ENCODE measurements at regions not wholly inside any gene's neighbourhood (a gene's known extent, or its start where the extent isn't known, plus 50 kb on each side); places are given as distances from the start of the nearest gene placed in this dataset.
"Not testable (repeated sequence)": the region's sequence is repeated elsewhere in the genome, so short reads cannot be mapped to it uniquely, and the experiment has no call there.

- no peak for DNase-seq
These were observed 151.6 kb upstream of the ZNF337 start for GRCh38 chr20:25848222-25848621.

- not testable (repeated sequence) for DNase-seq
These were observed 148.0 kb upstream of the ZNF337 start for GRCh38 chr20:25844640-25845039.

DNA sequence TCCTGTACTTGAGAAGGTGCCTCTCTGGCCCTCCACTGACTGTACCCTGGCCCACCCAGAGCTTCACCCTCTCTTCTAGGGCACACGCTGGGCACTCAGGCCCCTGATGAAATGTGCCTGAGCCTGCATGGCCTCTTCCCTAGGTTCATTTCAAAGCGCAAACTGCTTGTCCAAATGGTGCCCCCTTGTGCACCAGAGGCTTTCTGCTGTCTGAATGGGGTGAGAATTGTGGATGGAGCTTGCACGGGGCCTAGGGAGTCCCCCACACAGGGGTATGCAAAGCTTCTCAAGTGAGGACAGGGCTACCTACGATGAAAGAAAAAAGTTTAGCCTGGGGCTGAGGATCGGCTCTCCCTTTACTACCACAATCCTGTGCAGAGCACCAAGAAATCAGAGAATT, 116.9 kb upstream of the ZNF337 start:
- DNase-seq = not testable (repeated sequence)

DNA sequence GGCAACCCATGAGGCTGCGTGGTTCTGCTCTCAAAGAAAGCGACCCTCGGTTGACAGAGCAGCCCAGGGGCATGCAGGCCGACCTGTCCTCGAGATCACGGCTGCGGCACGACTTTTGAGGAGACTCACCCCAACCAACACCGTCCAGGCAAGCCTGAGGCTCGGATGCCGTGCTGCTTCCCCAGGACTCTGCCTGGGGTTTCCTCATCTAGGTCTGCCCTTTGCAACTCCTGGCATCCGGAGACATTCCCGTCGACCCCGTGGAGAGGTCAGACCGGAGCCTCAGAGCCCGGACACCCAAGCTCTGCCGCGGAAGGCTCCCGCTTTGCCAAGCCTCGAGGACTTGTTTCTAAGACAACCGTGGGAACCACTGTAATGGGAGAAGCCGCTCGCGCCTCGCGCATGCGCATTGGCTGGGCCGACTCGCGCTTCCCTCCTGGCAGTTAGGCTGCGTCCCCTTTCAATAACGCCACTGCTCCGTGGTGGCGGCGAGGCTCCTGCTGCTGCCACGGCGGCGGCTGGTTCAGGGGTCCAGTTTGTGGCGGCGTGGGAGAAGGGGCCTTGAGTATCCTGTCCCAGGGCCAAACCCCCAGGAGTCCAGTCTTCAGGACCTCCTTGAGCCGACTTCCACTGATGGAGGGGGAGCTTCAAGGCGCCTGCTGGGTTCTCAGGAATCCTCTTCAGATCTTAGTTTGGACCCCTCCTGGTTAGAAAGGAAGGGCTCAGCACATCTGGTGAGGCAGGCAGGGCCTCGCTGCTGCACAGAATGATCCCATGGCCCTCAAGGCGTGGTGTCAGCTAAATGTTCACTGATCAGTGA, 101.7 kb upstream of the ZNF337 start:
- not testable (repeated sequence) for DNase-seq

DNA sequence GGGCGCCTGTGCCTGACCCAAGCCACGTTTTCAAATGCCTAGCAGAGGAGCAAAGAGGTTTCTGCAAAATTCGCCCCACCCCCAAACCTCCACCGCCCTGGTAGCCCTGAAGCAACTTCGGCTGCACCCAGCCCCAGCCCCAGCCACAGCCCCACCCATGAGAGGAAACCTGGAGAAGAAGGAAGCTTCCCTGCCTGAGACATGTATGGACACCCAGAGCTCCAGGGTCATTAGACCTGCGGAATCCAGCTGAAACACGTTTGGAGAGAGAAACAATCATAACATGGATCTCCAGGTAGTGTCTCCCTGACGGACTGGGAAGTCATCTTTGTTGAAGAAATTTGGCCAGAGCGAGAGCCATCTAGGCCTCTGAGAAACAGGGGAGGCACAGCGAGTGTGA, 100.4 kb upstream of the ZNF337 start:
- not testable (repeated sequence) for DNase-seq

DNA sequence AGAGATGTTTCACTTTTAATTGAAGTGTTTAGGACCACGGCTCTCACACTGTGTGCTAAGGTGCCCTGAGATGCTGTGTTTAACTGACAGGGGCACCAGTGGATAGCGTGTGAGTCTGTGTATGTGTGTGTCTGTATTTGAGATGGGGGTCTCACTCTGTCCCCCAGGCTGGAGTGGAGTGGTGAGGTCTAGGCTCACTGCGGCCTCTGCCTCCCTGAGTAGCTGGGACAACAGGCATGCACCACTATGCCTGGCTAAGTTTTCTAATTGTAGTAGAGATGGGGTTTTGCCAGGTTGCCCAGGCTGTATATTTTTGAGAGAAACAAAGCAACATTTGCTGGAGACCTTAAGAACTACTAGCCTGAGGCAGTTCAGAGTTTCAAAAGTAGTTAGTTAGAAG, 80.6 kb upstream of the ZNF337 start:
- DNase-seq = not testable (repeated sequence)

DNA sequence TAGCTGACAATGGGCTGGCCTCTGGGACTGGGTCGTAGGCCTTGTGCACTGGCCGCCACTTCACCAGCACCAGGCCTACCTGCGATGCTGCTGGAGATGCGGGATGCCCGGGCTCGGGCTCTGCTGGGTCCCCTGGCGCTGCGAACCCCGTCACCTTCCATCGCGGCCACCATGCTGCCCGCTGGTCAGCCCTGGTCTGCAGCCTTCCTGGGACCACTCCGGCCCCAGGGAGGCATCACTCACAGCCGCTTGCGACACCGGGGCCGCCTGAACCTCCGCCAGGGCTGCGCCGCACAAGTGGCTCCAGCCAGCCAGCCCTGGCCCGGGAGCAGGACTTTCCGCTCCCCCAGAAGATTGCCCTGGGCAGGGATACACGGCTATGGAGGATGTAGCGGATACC, 78.1 kb upstream of the ZNF337 start:
- not testable (repeated sequence) for DNase-seq

- not testable (repeated sequence) for DNase-seq
These were observed 77.5 kb upstream of the ZNF337 start for GRCh38 chr20:25774203-25774602.

- not testable (repeated sequence) for DNase-seq
These were observed 75.8 kb upstream of the ZNF337 start for GRCh38 chr20:25772437-25772836.

DNA sequence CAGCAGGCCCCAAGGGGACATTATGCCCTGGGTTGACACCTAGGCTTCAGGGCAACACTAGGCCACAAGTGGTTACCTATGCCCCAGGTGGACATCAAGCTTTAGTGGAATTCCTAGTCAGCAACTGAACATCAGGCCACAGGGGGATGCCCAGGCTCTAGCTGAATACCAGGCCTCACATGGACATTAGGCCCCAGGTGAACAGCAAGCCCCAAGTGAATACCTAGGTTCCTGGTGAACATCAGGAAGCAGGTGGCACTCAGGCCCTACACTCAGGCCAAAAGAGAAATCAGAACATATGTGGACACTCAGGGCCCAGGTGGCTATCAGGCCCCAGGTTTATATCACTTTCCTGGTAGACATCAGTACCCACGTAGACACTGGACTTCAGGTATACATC, 75.2 kb upstream of the ZNF337 start:
- DNase-seq = not testable (repeated sequence)

- no peak for DNase-seq
These were observed 64.9 kb upstream of the ZNF337 start for GRCh38 chr20:25761596-25761995.

DNA sequence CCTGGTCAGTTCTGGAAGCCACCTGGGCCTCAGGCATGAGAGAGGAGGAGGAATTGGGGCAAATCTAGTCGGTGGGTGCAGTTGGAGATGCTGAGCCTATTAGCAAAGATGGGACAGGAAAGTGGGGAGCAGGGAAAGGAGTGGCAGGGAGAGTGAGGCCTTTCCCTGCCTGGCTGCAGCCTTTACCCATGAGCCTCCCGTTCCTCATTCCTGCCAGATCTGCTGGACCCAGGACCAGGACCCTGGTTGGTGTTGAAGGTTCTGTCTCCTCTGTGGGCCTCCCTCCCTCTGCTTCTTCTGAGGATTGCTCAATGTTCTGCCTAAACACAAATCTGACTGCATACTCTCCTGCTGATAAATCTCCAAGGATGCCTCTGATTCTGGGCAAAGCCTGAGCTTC, 64.4 kb upstream of the ZNF337 start:
- not testable (repeated sequence) for DNase-seq

DNA sequence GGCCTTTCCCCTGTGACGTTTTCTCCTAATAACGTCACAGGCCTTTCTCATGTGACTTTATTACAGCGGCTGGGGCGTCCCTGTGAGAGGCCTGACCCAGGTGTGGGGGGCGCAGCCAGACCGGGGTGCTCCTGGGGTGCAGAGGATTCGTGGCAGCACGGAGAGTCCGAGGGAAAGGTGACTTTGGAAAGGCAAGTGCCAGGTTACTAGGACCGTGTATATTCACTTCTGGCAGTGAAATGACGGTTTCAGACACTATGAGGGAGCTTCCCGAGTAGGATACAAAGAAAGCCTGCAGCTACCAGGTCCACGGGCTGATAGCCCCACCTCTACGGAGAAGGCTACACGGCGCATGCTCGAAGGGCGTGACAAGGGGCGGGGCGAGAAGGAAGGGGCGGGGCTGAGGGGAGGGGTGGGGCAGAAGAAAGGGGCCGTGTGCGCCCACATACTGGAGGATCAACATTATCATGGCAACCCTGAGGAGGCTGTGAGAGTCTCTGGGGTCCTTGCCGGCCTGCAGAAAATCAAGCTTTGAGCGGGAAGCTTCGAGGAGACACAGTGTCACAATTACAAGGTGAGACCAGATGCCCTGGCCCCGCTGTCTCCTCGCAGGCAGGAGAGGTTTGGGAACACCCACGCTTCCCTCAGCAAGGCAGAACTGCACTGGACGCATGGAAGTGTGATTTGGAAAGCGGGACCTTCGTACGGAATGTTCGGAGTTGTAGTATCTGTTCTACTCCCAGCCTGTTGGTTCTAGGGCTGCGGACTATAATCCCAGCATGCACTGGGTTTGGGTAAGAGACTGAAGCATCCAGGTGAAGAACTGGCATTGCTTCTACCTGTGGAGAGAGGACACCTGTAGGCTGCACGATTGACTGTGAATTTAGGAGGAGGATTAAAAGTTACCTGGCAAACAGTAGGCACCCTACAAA, 54.4 kb upstream of the ZNF337 start:
- DNase-seq = peak in 30 of 51 donors; percentile 2 to 77 (median 26)

DNA sequence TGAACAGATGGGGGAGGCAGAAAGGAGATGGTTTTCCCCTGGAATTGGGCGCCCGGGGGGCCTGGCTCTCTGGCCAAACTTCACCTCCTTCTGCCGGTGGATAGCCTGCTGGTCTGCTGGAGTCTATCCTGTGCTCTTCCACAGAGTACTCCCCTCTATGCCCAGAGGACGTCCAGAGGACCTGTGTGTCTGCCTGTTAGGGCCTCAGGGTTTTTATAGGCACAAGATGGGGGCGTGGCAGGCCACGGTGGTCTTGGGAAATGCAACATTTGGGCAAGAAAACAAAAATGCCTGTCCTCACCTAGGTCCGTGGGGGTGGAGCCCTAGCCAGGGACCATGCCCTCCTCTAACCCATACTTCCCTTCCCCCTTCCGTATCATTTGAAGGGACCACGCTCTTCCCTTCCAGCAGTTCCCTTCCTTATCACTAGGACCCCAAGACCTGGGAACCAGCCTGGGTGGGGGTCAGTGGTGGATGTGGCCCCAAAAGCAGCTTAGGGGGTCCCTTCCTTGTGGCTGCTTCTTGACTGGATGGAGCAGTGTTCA, 53.6 kb upstream of the ZNF337 start:
- no peak for DNase-seq

DNA sequence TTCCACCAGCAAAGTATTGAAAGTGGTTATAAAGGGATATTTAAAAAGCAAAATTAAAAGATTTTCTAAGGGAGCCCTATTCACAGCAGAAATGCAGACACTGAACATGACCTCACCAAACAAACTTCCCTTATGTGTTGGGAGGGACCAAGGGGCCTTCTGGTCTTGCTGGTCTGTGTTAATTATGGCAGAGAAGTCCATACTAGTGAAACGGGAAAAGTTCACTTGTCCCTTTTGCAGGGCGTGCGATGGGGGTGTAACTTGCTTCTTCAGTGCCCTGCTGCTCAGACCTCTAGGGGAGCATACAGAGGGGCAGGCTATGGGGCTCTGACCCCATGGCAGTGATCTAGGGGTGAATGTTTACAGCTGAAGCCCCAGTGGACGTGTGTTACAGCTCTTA, 53.0 kb upstream of the ZNF337 start:
- no peak for DNase-seq

Measured in hypothalamus (tissue), 51 donors.